Glutamatergic neuron (in vitro differentiated cells): ENCODE measurements at regions not wholly inside any gene's neighbourhood (a gene's known extent, or its start where the extent isn't known, plus 50 kb on each side); places are given as distances from the start of the nearest gene placed in this dataset.

Experiments
- DNase-seq: peaks from one replicate; pipeline ENCODE4 v3.0.0; 2022
- H3K27ac Mint-ChIP-seq: one replicate; pipeline ENCODE4 v1.8.0; 2020; ENCODE audit warnings: mild to moderate bottlenecking, mixed read lengths, inconsistent platforms; ENCODE audit not compliant: unreplicated experiment
- H3K27me3 Mint-ChIP-seq: one replicate; pipeline ENCODE4 v1.8.0; 2020; ENCODE audit warnings: mild to moderate bottlenecking, moderate library complexity, mixed read lengths, inconsistent platforms; ENCODE audit not compliant: unreplicated experiment
- H3K36me3 Mint-ChIP-seq: one replicate; pipeline ENCODE4 v1.8.0; 2020; ENCODE audit warnings: mild to moderate bottlenecking, mixed read lengths, inconsistent platforms; ENCODE audit not compliant: unreplicated experiment
- H3K4me1 Mint-ChIP-seq: one replicate; pipeline ENCODE4 v1.8.0; 2020; ENCODE audit warnings: mild to moderate bottlenecking, low read depth, mixed read lengths, inconsistent platforms; ENCODE audit not compliant: unreplicated experiment
- H3K4me3 Mint-ChIP-seq: one replicate; pipeline ENCODE4 v1.8.0; 2020; ENCODE audit warnings: mild to moderate bottlenecking, mixed read lengths, inconsistent platforms; ENCODE audit not compliant: unreplicated experiment
- H3K9me3 Mint-ChIP-seq: one replicate; pipeline ENCODE4 v1.8.0; 2020; ENCODE audit warnings: mild to moderate bottlenecking, moderate library complexity, mixed read lengths, inconsistent platforms; ENCODE audit not compliant: unreplicated experiment
- TF ChIP-seq, protein P1 (sequence below): fragments of 200-600 bp; sonication (generic); IDR thresholded peaks from one replicate; pipeline ENCODE4 v1.5.0; 2021; ENCODE audit not compliant: partially characterized antibody, unreplicated experiment

GRCh38 chr9:90965226-90966030, 163.8 kb downstream of the SYK start:
- H3K4me1 Mint-ChIP-seq = no peaks in the 10 kb centered on the region
- no peak overlapping the region for H3K27ac Mint-ChIP-seq
- H3K27me3 Mint-ChIP-seq = peaks cover 5% of the 10 kb centered on the region
- H3K4me3 Mint-ChIP-seq = no peak overlapping the region
- H3K9me3 Mint-ChIP-seq = peaks cover 5% of the 10 kb centered on the region
- peaks cover 8% of the 10 kb centered on the region for H3K36me3 Mint-ChIP-seq
- no peak for DNase-seq
- TF ChIP-seq, protein P1, sequence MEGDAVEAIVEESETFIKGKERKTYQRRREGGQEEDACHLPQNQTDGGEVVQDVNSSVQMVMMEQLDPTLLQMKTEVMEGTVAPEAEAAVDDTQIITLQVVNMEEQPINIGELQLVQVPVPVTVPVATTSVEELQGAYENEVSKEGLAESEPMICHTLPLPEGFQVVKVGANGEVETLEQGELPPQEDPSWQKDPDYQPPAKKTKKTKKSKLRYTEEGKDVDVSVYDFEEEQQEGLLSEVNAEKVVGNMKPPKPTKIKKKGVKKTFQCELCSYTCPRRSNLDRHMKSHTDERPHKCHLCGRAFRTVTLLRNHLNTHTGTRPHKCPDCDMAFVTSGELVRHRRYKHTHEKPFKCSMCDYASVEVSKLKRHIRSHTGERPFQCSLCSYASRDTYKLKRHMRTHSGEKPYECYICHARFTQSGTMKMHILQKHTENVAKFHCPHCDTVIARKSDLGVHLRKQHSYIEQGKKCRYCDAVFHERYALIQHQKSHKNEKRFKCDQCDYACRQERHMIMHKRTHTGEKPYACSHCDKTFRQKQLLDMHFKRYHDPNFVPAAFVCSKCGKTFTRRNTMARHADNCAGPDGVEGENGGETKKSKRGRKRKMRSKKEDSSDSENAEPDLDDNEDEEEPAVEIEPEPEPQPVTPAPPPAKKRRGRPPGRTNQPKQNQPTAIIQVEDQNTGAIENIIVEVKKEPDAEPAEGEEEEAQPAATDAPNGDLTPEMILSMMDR = no peak

DNA sequence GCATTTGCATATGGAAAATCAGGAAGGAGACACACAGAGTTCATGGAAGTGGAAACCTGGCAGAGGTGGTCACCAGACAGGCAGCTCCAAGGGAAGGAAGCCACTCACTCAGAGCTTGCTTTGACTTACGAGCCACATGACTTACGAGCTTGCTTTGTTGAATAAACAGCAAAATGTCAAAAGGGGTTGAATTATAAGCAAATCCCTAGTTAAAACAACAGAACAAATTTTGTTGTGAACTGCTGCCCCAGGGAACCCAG, 164.3 kb downstream of the SYK start:
- Mint-ChIP-seq H3K4me1 (no peaks in the 10 kb centered on the region), H3K27me3 (peaks cover 5% of the 10 kb centered on the region), H3K4me3 (no peak overlapping the region), H3K36me3 (peaks cover 8% of the 10 kb centered on the region), H3K9me3 (peaks cover 5% of the 10 kb centered on the region), H3K27ac (no peak overlapping the region)
- DNase-seq = no peak
- TF ChIP-seq, protein P1 = no peak

DNA sequence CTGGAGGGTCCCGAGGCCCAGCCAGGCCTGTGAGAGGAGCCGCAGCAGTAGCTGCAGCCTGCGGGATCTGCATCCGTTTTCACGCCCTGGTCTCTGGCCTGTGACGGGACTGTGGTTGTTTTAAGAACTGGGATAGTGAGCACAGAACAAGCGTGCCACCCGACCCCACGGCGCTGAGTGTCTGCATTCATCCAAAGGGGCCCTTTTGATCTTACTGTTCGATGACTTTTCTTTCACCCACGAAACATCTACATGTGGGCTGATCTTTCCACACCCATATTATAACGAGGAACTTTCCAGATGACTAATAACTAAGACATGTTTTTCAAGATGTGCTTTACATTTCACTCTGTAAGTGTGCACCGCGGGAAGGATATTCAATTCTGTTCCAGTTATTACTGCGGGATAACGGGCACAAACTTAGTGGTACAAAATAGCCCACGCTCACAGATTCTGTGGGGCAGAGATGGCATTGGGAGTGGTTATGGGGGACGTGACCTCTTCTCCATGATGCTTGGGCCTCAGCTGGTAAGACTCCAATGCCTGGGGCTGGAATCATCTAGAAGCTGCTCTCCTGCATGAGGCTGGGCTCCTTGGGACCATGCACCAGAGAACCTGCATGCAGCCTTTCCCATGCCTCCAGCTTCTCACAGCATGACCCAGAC, 165.0 kb downstream of the SYK start:
- DNase-seq = no peak
- Mint-ChIP-seq H3K4me1 (no peaks in the 10 kb centered on the region), H3K9me3 (peaks cover 5% of the 10 kb centered on the region), H3K4me3 (no peak overlapping the region), H3K27ac (no peak overlapping the region), H3K27me3 (peaks cover 5% of the 10 kb centered on the region), H3K36me3 (peaks cover 8% of the 10 kb centered on the region)
- TF ChIP-seq, protein P1 = no peak

DNA sequence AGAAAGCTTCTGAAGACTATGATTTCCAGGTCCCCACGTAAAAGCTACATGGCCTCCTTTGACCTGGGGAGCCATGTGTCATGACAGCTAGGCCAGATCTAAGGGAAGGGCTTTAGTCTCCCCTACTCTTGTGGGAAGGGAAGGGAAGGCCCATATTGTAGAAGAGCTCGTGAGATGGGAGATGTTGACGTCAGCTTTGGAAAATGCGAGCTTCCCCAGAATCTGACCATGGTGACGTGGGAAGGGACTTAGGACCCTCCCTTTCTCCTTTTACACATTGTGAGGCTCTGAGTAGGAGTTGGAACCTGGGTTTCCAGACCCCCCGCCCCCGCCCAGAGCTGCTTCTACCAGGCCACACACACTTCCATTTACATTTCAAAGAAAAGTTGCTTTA, 165.5 kb downstream of the SYK start:
- DNase-seq = no peak
- TF ChIP-seq, protein P1 = no peak
- Mint-ChIP-seq H3K27ac (no peak overlapping the region), H3K4me1 (no peaks in the 10 kb centered on the region), H3K27me3 (peaks cover 5% of the 10 kb centered on the region), H3K36me3 (peaks cover 8% of the 10 kb centered on the region), H3K9me3 (peaks cover 5% of the 10 kb centered on the region), H3K4me3 (no peak overlapping the region)

DNA sequence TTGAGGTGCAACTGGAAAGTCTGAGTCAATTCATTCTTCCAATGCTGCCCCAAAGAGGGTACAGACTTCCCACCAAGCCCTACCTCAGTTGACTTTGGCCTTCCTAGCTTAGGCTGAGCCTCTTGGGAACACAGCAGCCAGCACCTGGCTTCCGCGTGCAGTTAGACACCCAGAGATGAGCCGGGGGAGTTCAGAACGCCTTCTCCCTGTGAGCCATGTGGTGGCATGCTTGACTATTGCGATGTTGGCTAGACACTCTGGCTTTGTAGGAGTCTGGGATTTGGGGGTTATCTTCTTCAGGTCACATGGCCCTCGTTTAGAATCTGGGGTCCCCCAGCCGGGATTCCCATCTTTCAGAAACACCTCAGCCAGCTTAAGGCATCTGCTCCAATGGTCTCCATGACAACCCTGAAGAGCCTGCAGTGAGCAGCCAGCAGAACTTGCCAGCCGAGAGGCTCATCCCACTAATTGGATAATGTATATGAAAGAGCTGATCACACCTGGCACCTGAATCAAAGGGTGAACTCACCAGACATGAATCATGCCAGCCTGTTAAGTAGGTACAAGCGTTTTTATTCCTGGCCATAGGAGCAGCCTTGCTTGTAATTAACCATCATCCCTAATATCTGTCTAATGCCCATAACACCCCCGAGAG, 167.5 kb downstream of the SYK start:
- no peak for DNase-seq
- TF ChIP-seq, protein P1 = no peak
- Mint-ChIP-seq H3K27ac (no peak overlapping the region), H3K4me1 (no peaks in the 10 kb centered on the region), H3K4me3 (no peak overlapping the region), H3K9me3 (peaks cover 3% of the 10 kb centered on the region), H3K36me3 (no peaks in the 10 kb centered on the region), H3K27me3 (peaks cover 7% of the 10 kb centered on the region)
